ENCODE measurements at regions not wholly inside any gene's neighbourhood (a gene's known extent, or its start where the extent isn't known, plus 50 kb on each side); places are given as distances from the start of the nearest gene placed in this dataset.
"Not testable (repeated sequence)": the region's sequence is repeated elsewhere in the genome, so short reads cannot be mapped to it uniquely, and the experiment has no call there.

DNA sequence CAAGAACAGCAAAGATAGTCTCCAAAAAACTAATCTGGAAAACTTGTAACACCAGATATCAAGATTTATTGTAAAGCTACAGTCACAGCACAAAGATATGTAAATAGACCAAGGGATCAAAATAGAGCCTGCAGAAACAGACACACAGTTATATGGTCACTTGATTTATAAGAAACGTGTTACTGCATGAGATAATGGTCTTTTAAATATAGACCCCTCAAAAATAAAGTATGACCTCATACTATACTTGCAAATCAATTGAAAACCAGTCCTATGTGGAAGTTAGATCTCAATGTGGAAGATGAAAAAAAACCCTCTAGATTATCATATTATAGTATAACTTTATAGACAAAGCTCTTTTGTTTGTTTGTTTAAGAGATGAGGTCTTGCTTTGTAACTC, 247.3 kb upstream of the CNR1 start:
- 4 to 21% (median 14%) methylated on average over 1 of the region's 1 CpG for WGBS, 4 donors
- intact Hi-C loops (cut with DNase I), result no loop called here

DNA sequence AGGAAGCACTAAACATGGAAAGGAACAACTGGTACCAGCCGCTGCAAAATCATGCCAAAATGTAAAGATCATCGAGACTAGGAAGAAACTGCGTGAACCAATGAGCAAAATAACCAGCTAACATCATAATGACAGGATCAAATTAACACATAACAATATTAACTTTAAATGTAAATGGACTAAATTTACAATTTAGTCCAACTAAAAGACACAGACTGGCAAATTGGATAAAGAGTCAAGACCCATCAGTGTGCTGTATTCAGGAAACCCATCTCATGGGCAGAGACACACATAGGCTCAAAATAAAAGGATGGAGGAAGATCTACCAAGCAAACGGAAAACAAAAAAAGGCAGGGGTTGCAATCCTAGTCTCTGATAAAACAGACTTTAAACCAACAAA, 242.2 kb upstream of the CNR1 start:
- ATAC-seq; H3K27me3 ChIP-seq; H3K4me3 ChIP-seq; H3K27ac ChIP-seq; H3K4me1 ChIP-seq; H3K9me3 ChIP-seq; DNase-seq; H3K36me3 ChIP-seq; intact Hi-C loops (cut with DNase I): not testable (repeated sequence)
- 62 to 82% (median 78%) methylated on average over 4 of the region's 4 CpGs for WGBS, 4 donors

More for the DNA sequence above, 247.3 kb upstream of the CNR1 start:
- Histone ChIP-seq H3K36me3 (no peaks in the 10 kb centered on the region), H3K9me3 (no peaks in the 10 kb centered on the region), H3K4me1 (no peaks in the 10 kb centered on the region), H3K4me3 (no peak overlapping the region), H3K27me3 (no peaks in the 10 kb centered on the region), H3K27ac (no peak overlapping the region)
- DNase-seq, result no peak
- ATAC-seq, result no peak
- TF ChIP-seq, protein P1, sequence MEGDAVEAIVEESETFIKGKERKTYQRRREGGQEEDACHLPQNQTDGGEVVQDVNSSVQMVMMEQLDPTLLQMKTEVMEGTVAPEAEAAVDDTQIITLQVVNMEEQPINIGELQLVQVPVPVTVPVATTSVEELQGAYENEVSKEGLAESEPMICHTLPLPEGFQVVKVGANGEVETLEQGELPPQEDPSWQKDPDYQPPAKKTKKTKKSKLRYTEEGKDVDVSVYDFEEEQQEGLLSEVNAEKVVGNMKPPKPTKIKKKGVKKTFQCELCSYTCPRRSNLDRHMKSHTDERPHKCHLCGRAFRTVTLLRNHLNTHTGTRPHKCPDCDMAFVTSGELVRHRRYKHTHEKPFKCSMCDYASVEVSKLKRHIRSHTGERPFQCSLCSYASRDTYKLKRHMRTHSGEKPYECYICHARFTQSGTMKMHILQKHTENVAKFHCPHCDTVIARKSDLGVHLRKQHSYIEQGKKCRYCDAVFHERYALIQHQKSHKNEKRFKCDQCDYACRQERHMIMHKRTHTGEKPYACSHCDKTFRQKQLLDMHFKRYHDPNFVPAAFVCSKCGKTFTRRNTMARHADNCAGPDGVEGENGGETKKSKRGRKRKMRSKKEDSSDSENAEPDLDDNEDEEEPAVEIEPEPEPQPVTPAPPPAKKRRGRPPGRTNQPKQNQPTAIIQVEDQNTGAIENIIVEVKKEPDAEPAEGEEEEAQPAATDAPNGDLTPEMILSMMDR (IDR thresholded peaks at IDR 0.05), result no peak
- no peak for TF ChIP-seq POLR2A (IDR thresholded peaks at IDR 0.05)

DNA sequence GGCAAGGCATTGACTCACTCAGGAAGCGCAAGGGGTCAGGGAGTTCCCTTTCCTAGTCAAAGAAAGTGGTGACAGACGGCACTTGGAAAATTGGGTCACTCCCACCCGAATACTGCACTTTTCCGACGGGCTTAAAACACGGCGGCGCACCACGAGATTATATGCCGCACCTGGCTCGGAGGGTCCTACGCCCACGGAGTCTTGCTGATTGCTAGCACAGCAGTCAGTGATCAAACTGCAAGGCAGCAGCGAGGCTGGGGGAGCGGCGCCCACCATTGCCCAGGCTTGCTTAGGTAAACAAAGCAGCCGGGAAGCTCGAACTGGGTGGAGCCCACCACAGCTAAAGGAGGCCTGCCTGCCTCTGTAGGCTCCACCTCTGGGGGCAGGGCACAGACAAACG, 240.5 kb upstream of the CNR1 start:
- ATAC-seq; H3K4me3 ChIP-seq; H3K27ac ChIP-seq; H3K4me1 ChIP-seq; H3K27me3 ChIP-seq; H3K36me3 ChIP-seq; H3K9me3 ChIP-seq; intact Hi-C loops (cut with DNase I): not testable (repeated sequence)
- DNase-seq, result peak in 1 of 5 donors; percentile 37
- 71 to 84% (median 80%) methylated on average over 14 to 19 of the region's 19 CpGs for WGBS, 4 donors

DNA sequence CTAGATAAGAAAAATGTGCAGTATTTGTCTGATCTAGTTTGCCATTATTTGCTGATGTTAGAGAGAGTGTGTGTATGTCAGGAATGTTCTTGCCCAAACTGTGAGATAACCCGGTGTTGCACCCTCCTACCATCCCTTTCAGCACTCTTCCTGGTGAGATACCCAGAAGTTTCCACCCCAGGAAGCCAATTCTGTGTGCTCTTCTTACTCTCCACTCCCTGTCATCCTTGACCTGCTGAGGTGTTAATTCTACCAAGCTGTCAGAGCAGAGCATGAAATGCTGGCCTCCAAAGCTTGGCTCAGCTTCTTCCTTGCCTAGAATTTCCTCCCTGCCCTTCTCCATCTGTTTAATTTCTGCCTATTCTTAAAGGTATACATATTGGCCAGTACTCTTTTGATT, 237.3 kb upstream of the CNR1 start:
- Histone ChIP-seq H3K9me3 (peaks cover 0 to 9% (median 0%) of the 10 kb centered on the region in 12 donors), H3K27me3 (no peaks in the 10 kb centered on the region), H3K4me3 (no peak overlapping the region), H3K4me1 (no peaks in the 10 kb centered on the region), H3K27ac (no peak overlapping the region), H3K36me3 (no peaks in the 10 kb centered on the region)
- 16 to 24% (median 21%) methylated on average over 1 of the region's 1 CpG for WGBS, 4 donors
- intact Hi-C loops (cut with DNase I), result no loop called here
- ATAC-seq, result no peak
- TF ChIP-seq, protein P1 (IDR thresholded peaks at IDR 0.05), result no peak
- no peak for DNase-seq

DNA sequence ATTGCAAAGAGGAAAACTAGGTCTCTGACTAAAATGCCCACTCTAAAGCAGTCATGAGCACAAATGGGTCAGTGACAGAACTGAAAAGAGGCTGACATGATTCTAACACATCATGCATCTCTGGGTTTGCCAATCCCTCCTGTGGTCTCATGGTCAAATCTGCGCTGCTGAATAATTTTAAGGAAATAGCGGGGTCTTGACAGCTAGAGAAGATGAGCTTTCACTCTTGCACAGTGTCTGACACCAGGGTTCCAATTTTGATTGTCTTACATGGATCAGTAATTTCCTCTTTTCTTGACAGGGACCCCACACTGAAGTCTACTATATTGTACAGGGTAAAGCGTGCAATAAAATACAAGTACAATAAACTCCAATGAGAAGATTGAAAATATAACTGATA, 236.8 kb upstream of the CNR1 start:
- Histone ChIP-seq H3K27me3 (no peaks in the 10 kb centered on the region), H3K4me1 (no peaks in the 10 kb centered on the region), H3K4me3 (no peak overlapping the region), H3K36me3 (no peaks in the 10 kb centered on the region), H3K9me3 (peaks cover 0 to 9% (median 0%) of the 10 kb centered on the region in 12 donors), H3K27ac (no peak overlapping the region)
- 74 to 84% (median 81%) methylated on average over 3 of the region's 3 CpGs for WGBS, 4 donors
- no peak for ATAC-seq
- intact Hi-C loops (cut with DNase I), result no loop called here
- TF ChIP-seq, protein P1 (IDR thresholded peaks at IDR 0.05), result no peak
- no peak for TF ChIP-seq POLR2A (IDR thresholded peaks at IDR 0.05)
- DNase-seq, result no peak

DNA sequence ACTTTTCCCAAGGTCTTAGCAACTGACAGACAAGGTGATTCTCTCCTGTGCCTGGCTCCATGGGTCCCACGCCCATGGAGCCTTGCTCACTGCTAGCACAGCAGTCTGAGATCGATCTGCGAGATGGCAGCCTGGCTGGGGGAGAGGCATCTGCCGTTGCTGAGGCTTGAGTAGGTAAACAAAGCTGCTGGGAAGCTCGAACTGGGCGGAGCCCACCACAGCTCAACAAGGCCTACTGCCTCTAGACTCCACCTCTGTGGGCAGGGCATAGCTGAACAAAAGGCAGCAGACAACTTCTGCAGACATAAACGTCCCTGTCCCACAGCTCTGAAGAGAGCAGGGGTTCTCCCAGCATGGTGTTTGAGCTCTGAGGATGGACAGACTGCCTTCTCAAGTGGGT, 224.9 kb upstream of the CNR1 start:
- H3K4me1 ChIP-seq; H3K4me3 ChIP-seq; H3K9me3 ChIP-seq; H3K36me3 ChIP-seq; ATAC-seq; H3K27ac ChIP-seq; intact Hi-C loops (cut with DNase I); DNase-seq; H3K27me3 ChIP-seq: not testable (repeated sequence)
- 62 to 78% (median 69%) methylated on average over 5 to 7 of the region's 7 CpGs for WGBS, 4 donors
